Ascending aorta (tissue), 2 donors: ENCODE measurements at regions not wholly inside any gene's neighbourhood (a gene's known extent, or its start where the extent isn't known, plus 50 kb on each side); places are given as distances from the start of the nearest gene placed in this dataset.

Experiments
- DNase-seq, 2 donors: peaks; one replicate each; pipeline ENCODE4 v3.0.0-alpha.2; 2019; ENCODE audit warnings: low spot score in 2 of 2
- H3K27ac ChIP-seq, 2 donors: fragments of 200-600 bp; sonication (generic); one replicate each; pipeline ENCODE4 v1.5.1; 2016 to 2017; ENCODE audit warnings: mild to moderate bottlenecking in 1 of 2
- H3K27me3 ChIP-seq: fragments of 200-600 bp; sonication (generic); one replicate; pipeline ENCODE4 v1.5.1; 2017
- H3K36me3 ChIP-seq, 2 donors: fragments of 200-600 bp; sonication (generic); one replicate each; pipeline ENCODE4 v1.5.1; 2016
- H3K4me1 ChIP-seq, 2 donors: fragments of 200-600 bp; sonication (generic); one replicate each; pipeline ENCODE4 v1.5.1; 2016 to 2017; ENCODE audit warnings: mild to moderate bottlenecking in 1 of 2
- H3K4me3 ChIP-seq, 2 donors: fragments of 200-600 bp; sonication (generic); one replicate each; pipeline ENCODE4 v1.5.1; 2016 to 2017; ENCODE audit warnings: mild to moderate bottlenecking in 1 of 2
- H3K9me3 ChIP-seq, 2 donors: fragments of 200-600 bp; sonication (generic); one replicate each; pipeline ENCODE4 v1.5.1; 2016
- CTCF ChIP-seq, 3 experiments: fragments of 200-600 bp in 2 of 3; fragments of 450-650 bp in 1 of 3; sonication (generic) in 2 of 3; IDR thresholded peaks; one replicate each; pipeline ENCODE4 v1.5.1; 2016 to 2019; ENCODE audit warnings: antibody characterized with exemption in 3 of 3, mild to moderate bottlenecking in 1 of 3, moderate library complexity in 1 of 3
- intact Hi-C: fragments of 100-400 bp; cut with DNase I; formaldehyde crosslinking; loops from one replicate; pipeline ENCODE4 v1.15.1; 2023

DNA sequence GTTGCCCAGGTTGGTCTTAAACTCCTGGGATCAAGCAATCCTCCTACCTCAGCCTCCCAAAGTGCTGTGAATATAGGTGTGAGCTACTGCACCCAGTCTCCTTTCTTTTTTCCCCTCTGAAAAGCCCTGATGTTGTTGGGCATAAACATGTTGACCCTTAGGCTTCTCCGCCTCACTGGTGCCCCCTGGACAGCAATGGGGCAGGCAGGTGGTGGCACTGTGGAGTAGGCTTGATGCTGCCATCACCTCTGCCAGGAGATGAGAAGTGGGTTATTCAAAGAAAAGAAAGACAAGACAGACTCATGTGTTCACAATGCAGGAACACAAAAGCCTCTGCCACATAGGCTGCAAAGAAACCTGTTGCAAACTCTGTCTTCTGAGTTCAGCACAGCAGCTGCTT lies 169.9 kb downstream of the EN1 start:
- Histone ChIP-seq H3K36me3 (no peaks in the 10 kb centered on the region), H3K4me1 (no peaks in the 10 kb centered on the region), H3K27ac (no peak overlapping the region), H3K9me3 (no peaks in the 10 kb centered on the region), H3K4me3 (no peak overlapping the region), H3K27me3 (no peaks in the 10 kb centered on the region)
- DNase-seq, result no peak
- intact Hi-C loops, result no loop called here
- TF ChIP-seq CTCF (IDR thresholded peaks at IDR 0.05), result no peak

DNA sequence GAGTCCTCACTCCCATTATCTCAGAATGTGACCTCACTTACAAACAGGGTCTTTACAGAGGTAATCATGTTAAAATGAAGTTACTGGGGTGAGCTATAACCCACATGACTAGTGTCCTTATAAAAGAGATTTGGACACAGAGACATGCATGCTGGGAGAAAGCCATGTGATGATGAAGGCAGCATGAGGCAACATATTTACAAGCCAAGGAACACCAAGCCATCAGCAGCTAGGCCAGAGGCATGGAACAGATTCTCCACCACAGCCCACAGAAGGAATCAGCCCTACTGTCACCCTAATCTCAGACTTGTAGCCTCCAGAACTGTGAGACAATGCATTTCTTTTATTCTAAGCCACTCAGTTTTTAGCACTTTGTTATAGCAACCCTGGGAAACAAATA lies 171.9 kb downstream of the EN1 start:
- Histone ChIP-seq H3K36me3 (no peaks in the 10 kb centered on the region), H3K27me3 (no peaks in the 10 kb centered on the region), H3K27ac (no peak overlapping the region), H3K9me3 (no peaks in the 10 kb centered on the region), H3K4me1 (no peaks in the 10 kb centered on the region), H3K4me3 (no peak overlapping the region)
- no peak for TF ChIP-seq CTCF (IDR thresholded peaks at IDR 0.05)
- no peak for DNase-seq
- intact Hi-C loops, result no loop called here

DNA sequence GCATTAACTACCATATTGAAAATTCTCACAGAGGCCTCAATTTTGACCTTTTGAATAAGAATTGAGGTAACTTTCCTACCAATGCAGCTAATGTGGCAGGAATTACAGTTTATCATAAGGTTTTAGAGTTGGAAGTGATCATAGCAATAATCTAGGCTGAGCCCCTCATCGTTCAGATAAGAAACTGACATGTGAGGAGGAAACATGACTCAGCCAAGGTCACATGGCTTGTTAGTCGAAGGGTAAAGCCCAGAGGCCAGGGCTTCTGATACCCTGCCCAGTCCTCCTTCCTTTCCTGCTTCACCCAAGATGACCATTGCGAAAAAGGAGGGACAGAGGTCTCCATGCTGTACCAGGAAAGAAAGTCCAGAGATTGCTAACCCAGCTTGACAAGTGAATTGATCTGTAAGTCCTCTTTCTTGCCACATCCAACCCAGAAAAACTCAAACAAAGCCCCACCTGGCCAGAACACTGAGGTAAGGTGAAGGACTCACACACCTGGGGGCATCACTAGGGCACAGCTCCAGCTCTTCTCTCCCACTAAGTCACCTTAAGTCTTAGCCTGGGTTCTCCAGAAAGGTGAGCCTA lies 174.8 kb downstream of the EN1 start:
- intact Hi-C loops, result no loop called here
- H3K4me3 ChIP-seq, result no peak overlapping the region
- H3K27me3 ChIP-seq, result no peaks in the 10 kb centered on the region
- peaks cover 0 to 3% of the 10 kb centered on the region in 2 donors for H3K4me1 ChIP-seq
- no peak for TF ChIP-seq CTCF (IDR thresholded peaks at IDR 0.05)
- H3K36me3 ChIP-seq, result no peaks in the 10 kb centered on the region
- DNase-seq, result no peak
- no peaks in the 10 kb centered on the region for H3K9me3 ChIP-seq
- H3K27ac ChIP-seq, result no peak overlapping the region

GRCh38 chr2:118671701-118672454 lies 175.6 kb downstream of the EN1 start:
- no peak for DNase-seq

DNA sequence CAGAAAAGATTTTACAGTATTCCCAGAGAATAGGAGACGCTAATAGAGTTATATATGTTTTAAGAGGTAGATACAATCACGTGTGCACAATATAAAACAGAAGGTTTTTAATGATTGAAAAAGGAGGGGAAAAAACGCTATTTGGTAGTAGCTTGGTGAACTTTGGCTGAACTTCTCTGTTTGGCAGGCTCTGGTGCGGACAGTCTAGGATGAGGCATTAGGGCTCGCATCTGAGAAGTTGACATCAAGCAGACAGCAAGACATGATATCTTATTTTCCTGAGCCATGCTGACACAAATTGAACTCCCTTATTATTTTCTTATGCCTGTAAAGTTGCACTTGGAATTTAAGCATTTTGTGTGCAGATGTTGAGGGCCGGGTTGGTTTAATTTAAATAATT lies 176.6 kb downstream of the EN1 start:
- Histone ChIP-seq H3K27ac (no peak overlapping the region), H3K4me3 (no peak overlapping the region), H3K27me3 (no peaks in the 10 kb centered on the region), H3K4me1 (peaks cover 0 to 3% of the 10 kb centered on the region in 2 donors), H3K36me3 (no peaks in the 10 kb centered on the region), H3K9me3 (no peaks in the 10 kb centered on the region)
- intact Hi-C loops, result no loop called here
- no peak for DNase-seq
- no peak for TF ChIP-seq CTCF (IDR thresholded peaks at IDR 0.05)

More at GRCh38 chr2:118671701-118672454, 175.6 kb downstream of the EN1 start:
- H3K4me1 ChIP-seq, result peaks cover 0 to 3% of the 10 kb centered on the region in 2 donors
- no peaks in the 10 kb centered on the region for H3K9me3 ChIP-seq
- no peak overlapping the region for H3K4me3 ChIP-seq
- no peaks in the 10 kb centered on the region for H3K27me3 ChIP-seq
- intact Hi-C loops, result no loop called here
- TF ChIP-seq CTCF (IDR thresholded peaks at IDR 0.05), result no peak
- no peak overlapping the region for H3K27ac ChIP-seq
- H3K36me3 ChIP-seq, result no peaks in the 10 kb centered on the region
